Astrocyte (in vitro differentiated cells and primary cell): ENCODE measurements at regions not wholly inside any gene's neighbourhood (a gene's known extent, or its start where the extent isn't known, plus 50 kb on each side); places are given as distances from the start of the nearest gene placed in this dataset.
"Not testable (repeated sequence)": the region's sequence is repeated elsewhere in the genome, so short reads cannot be mapped to it uniquely, and the experiment has no call there.

Experiments
- EZH2 ChIP-seq: IDR thresholded peaks from 2 replicates; pipeline ENCODE4 v1.6.1; 2012; ENCODE audit warnings: mild to moderate bottlenecking, low read length, inconsistent platforms; ENCODE audit not compliant: insufficient read depth
- TF ChIP-seq, protein P1 (sequence below): IDR thresholded peaks from 2 replicates; pipeline ENCODE4 v1.5.1; 2011; ENCODE audit warnings: low read depth, mild to moderate bottlenecking, inconsistent platforms, low read length, moderate library complexity; ENCODE audit not compliant: insufficient read depth

GRCh38 chrX:89706481-89706880 is 215.2 kb upstream of the TGIF2LX start:
- TF ChIP-seq, protein P1, sequence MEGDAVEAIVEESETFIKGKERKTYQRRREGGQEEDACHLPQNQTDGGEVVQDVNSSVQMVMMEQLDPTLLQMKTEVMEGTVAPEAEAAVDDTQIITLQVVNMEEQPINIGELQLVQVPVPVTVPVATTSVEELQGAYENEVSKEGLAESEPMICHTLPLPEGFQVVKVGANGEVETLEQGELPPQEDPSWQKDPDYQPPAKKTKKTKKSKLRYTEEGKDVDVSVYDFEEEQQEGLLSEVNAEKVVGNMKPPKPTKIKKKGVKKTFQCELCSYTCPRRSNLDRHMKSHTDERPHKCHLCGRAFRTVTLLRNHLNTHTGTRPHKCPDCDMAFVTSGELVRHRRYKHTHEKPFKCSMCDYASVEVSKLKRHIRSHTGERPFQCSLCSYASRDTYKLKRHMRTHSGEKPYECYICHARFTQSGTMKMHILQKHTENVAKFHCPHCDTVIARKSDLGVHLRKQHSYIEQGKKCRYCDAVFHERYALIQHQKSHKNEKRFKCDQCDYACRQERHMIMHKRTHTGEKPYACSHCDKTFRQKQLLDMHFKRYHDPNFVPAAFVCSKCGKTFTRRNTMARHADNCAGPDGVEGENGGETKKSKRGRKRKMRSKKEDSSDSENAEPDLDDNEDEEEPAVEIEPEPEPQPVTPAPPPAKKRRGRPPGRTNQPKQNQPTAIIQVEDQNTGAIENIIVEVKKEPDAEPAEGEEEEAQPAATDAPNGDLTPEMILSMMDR, result not testable (repeated sequence)
- not testable (repeated sequence) for TF ChIP-seq EZH2
